SK-N-SH (cell line): ENCODE measurements at regions not wholly inside any gene's neighbourhood (a gene's known extent, or its start where the extent isn't known, plus 50 kb on each side); places are given as distances from the start of the nearest gene placed in this dataset.
A peak's percentile ranks its signal among the peaks of the same experiment; 100 is the strongest.

Source experiments
- CTCF ChIA-PET: fragments of 300-600, 350-600 bp; formaldehyde crosslinking; extraction: SDS; loops from one replicate; lab custom pipeline; 2021; lab: Yijun Ruan, JAX
- POLR2A ChIA-PET: fragments of 350-600 bp; sonication (Branson Sonifier 250); formaldehyde crosslinking; extraction: SDS; loops from one replicate; lab custom pipeline; 2020; ENCODE audit warnings: antibody characterized with exemption, inconsistent platforms; lab: Yijun Ruan, JAX
- DNase-seq: peaks from one replicate; pipeline ENCODE4 v3.0.0; 2012
- H2AFZ ChIP-seq: fragments of 200-600 bp; sonication (generic); 2 replicates; pipeline ENCODE4 v1.8.1; 2016; ENCODE audit warnings: antibody characterized with exemption, mild to moderate bottlenecking, low read depth
- H3F3A ChIP-seq: fragments of 200-600 bp; sonication (generic); replicated peaks from 2 replicates; pipeline ENCODE3; 2016; ENCODE audit warnings: antibody characterized with exemption, mild to moderate bottlenecking; ENCODE audit not compliant: insufficient read depth
- H3K27ac ChIP-seq, 2 experiments: fragments of 200-500 bp in 1 of 2; fragments of 200-600 bp in 1 of 2; sonication (Bioruptor generic) in 1 of 2; sonication (generic), shearing (Covaris generic) in 1 of 2; 2 replicates each; pipeline versions ENCODE4 v1.5.1 to v1.6.1; 2014 to 2016; ENCODE audit warnings: low read depth in 2 of 2, inconsistent platforms in 1 of 2, low read length in 1 of 2, mild to moderate bottlenecking in 1 of 2, mixed read lengths in 1 of 2
- H3K27me3 ChIP-seq: fragments of 200-600 bp; sonication (generic), shearing (Covaris generic); 2 replicates; pipeline ENCODE4 v1.6.1; 2016; ENCODE audit warnings: mixed run types; ENCODE audit not compliant: insufficient read depth
- H3K36me3 ChIP-seq, 2 experiments: fragments of 200-500 bp in 1 of 2; fragments of 200-600 bp in 1 of 2; sonication (Bioruptor generic) in 1 of 2; sonication (generic) in 1 of 2; replicated peaks in 1 of 2; 2 replicates each; pipeline versions ENCODE3 to v1.5.1; 2014 to 2016; ENCODE audit warnings: low read length in 1 of 2, mild to moderate bottlenecking in 1 of 2; ENCODE audit not compliant: insufficient read depth in 2 of 2, control insufficient read depth in 1 of 2
- H3K4me1 ChIP-seq, 2 experiments: fragments of 200-500 bp in 1 of 2; fragments of 200-600 bp in 1 of 2; sonication (Bioruptor generic) in 1 of 2; sonication (generic), shearing (Covaris generic) in 1 of 2; 2 replicates each; pipeline versions ENCODE4 v1.5.1 to v1.6.1; 2014 to 2016; ENCODE audit warnings: low read depth in 1 of 2, low read length in 1 of 2, mixed run types in 1 of 2; ENCODE audit not compliant: insufficient read depth in 2 of 2, control insufficient read depth in 1 of 2
- H3K4me2 ChIP-seq: fragments of 200-600 bp; sonication (generic), shearing (Covaris generic); 2 replicates; pipeline ENCODE4 v1.6.1; 2017; ENCODE audit warnings: mixed run types
- H3K4me3 ChIP-seq, 2 experiments: fragments of 200-500 bp in 1 of 2; fragments of 200-600 bp in 1 of 2; sonication (Bioruptor generic) in 1 of 2; sonication (generic), shearing (Covaris generic) in 1 of 2; 2 replicates each; pipeline versions ENCODE4 v1.5.1 to v1.8.1; 2014 to 2016; ENCODE audit warnings: low read depth in 2 of 2, inconsistent platforms in 1 of 2, low read length in 1 of 2, mild to moderate bottlenecking in 1 of 2, mixed read lengths in 1 of 2, moderate library complexity in 1 of 2
- H3K79me2 ChIP-seq: fragments of 200-600 bp; sonication (generic); 2 replicates; pipeline ENCODE4 v1.8.1; 2017; ENCODE audit warnings: mild to moderate bottlenecking; ENCODE audit not compliant: insufficient read depth
- H3K9ac ChIP-seq: fragments of 200-600 bp; sonication (generic); 2 replicates; pipeline ENCODE4 v1.6.1; 2017; ENCODE audit warnings: mixed run types
- H3K9me2 ChIP-seq: fragments of 200-600 bp; sonication (generic); 2 replicates; pipeline ENCODE4 v1.6.1; 2017; ENCODE audit warnings: mixed run types
- H3K9me3 ChIP-seq: fragments of 200-600 bp; sonication (generic); 2 replicates; pipeline ENCODE4 v1.6.1; 2017; ENCODE audit warnings: mixed run types, mild to moderate bottlenecking, moderate library complexity
- H4K20me1 ChIP-seq: fragments of 200-600 bp; sonication (generic); 2 replicates; pipeline ENCODE4 v1.6.1; 2017; ENCODE audit warnings: mild to moderate bottlenecking, mixed run types; ENCODE audit not compliant: insufficient read depth
- CTCF ChIP-seq: fragments of 200-600 bp; sonication (generic); IDR thresholded peaks from 2 replicates; pipeline ENCODE4 v1.6.1; 2017; ENCODE audit warnings: antibody characterized with exemption, mild to moderate bottlenecking, moderate library complexity
- EP300 ChIP-seq, 2 experiments: IDR thresholded peaks; 2 replicates each; pipeline versions ENCODE4 v1.4.0 to v1.6.1; 2012; ENCODE audit warnings: borderline replicate concordance in 1 of 2, low read depth in 1 of 2, low read length in 1 of 2
- FOSL2 ChIP-seq: IDR thresholded peaks from 2 replicates; pipeline ENCODE4 v1.4.0; 2012; ENCODE audit warnings: low read depth, mild to moderate bottlenecking, moderate library complexity, borderline replicate concordance
- GABPA ChIP-seq: IDR thresholded peaks from 2 replicates; pipeline ENCODE4 v1.4.0; 2012; ENCODE audit warnings: low read depth, mild to moderate bottlenecking
- GATA2 ChIP-seq: sonication (generic); formaldehyde crosslinking; IDR thresholded peaks from 2 replicates; pipeline ENCODE4 v1.5.0; 2020; ENCODE audit warnings: mild to moderate bottlenecking, missing genetic modification reagents
- IRF3 ChIP-seq: fragments of 150-350 bp; IDR thresholded peaks from 2 replicates; pipeline ENCODE4 v1.6.1; 2016; ENCODE audit warnings: mild to moderate bottlenecking, low read depth, low read length
- JUND ChIP-seq: IDR thresholded peaks from 2 replicates; pipeline ENCODE4 v1.4.0; 2012
- NFIC ChIP-seq: IDR thresholded peaks from 2 replicates; pipeline ENCODE4 v1.4.0; 2012; ENCODE audit warnings: borderline replicate concordance
- RAD21 ChIP-seq: IDR thresholded peaks from 2 replicates; pipeline ENCODE4 v1.6.1; 2012; ENCODE audit warnings: mild to moderate bottlenecking, low read length
- RCOR1 ChIP-seq: fragments of 150-350 bp; IDR thresholded peaks from 2 replicates; pipeline ENCODE4 v1.6.1; 2017; ENCODE audit warnings: antibody characterized with exemption, low read length
- RFX5 ChIP-seq: IDR thresholded peaks from 2 replicates; pipeline ENCODE4 v1.6.1; 2012; ENCODE audit warnings: mild to moderate bottlenecking, improper control_type of control experiment, low read length
- SMC3 ChIP-seq: IDR thresholded peaks from 2 replicates; pipeline ENCODE4 v1.6.1; 2012; ENCODE audit warnings: low read depth, low read length, improper control_type of control experiment
- TCF12 ChIP-seq: IDR thresholded peaks from 2 replicates; pipeline ENCODE4 v1.4.0; 2012
- TEAD4 ChIP-seq: IDR thresholded peaks from 2 replicates; pipeline ENCODE4 v1.4.0; 2012; ENCODE audit warnings: mild to moderate bottlenecking, borderline replicate concordance; ENCODE audit not compliant: insufficient read depth
- YY1 ChIP-seq: IDR thresholded peaks from 2 replicates; pipeline ENCODE4 v1.4.0; 2012; ENCODE audit warnings: low read depth, mild to moderate bottlenecking
- ZBTB33 ChIP-seq: IDR thresholded peaks from 2 replicates; pipeline ENCODE4 v1.4.0; 2012; ENCODE audit warnings: low read depth, borderline replicate concordance
- WGBS: methylation state at CpG from one replicate; pipeline ENCODE4 v1.1.6; 2017; ENCODE audit warnings: low lambda C conversion rate; 5-methylcytosine and 5-hydroxymethylcytosine counted together
- TF ChIP-seq, protein P1 (sequence below): IDR thresholded peaks from 2 replicates; pipeline ENCODE4 v1.4.0; 2012; ENCODE audit warnings: low read depth
- TF ChIP-seq, protein P2 (sequence below): fragments of 150-350 bp; IDR thresholded peaks from 2 replicates; pipeline ENCODE4 v1.6.1; 2017; ENCODE audit warnings: antibody characterized with exemption, low read length, low read depth, borderline replicate concordance

DNA sequence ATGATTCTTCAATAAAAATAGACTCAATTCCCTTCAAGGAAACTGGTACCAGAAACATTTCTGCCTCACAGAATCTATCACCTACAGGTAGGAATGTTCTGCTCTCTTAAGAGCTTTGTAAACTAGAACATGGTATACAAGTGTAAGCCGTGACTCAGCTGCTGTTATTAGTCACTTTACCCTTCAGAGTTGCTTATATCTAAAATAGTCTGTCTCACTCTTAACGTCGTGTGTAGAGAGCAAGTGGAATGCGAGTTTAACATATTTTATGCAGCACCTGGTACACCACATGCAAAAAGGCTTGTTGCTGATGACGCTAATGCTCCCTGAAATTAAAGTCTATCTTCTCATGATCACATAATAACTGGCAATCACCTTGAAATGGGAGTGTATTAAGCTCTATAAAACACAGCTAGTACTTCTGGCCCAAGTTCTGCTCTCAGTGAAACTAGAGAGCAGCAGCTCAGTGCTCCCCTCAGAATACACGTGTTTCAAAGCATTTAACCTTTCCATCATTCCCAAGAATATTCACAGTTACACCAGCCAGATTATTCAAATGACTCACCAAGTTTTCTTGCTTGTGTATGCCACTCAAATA is 420.0 kb downstream of the ZEB2 start:
- no peaks in the 10 kb centered on the region for H3K79me2 ChIP-seq
- H3K4me1 ChIP-seq: peaks cover 0 to 8% of the 10 kb centered on the region in 2 experiments
- DNase-seq: no peak
- WGBS: 36% methylated on average over 6 of the region's 6 CpGs
- no peaks in the 10 kb centered on the region for H3K9me3 ChIP-seq
- POLR2A ChIA-PET: no interaction called here
- no peaks in the 10 kb centered on the region for H3K36me3 ChIP-seq
- peak overlapping the region in 1 of 2 experiments; percentile 46; a peak in 2 of 4 replicates for H3K27ac ChIP-seq
- H4K20me1 ChIP-seq: no peaks in the 10 kb centered on the region
- peaks cover 9% of the 10 kb centered on the region for H3F3A ChIP-seq
- H3K9me2 ChIP-seq: no peaks in the 10 kb centered on the region
- H3K4me2 ChIP-seq: peak overlapping the region; percentile 44; the same call in 1 of the 2 replicates
- no peak overlapping the region for H2AFZ ChIP-seq
- no peaks in the 10 kb centered on the region for H3K27me3 ChIP-seq
- H3K4me3 ChIP-seq: no peak overlapping the region
- H3K9ac ChIP-seq: no peak overlapping the region
- TF ChIP-seq, protein P1, sequence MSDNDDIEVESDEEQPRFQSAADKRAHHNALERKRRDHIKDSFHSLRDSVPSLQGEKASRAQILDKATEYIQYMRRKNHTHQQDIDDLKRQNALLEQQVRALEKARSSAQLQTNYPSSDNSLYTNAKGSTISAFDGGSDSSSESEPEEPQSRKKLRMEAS: 0 out of 2 replicates have a peak, but pooled peaks have one; percentile 26
- TF ChIP-seq CTCF: peak; percentile 60
- no peak for TF ChIP-seq IRF3
- no peak; the same call in 1 of the 2 replicates for TF ChIP-seq NFIC
- peak; percentile 78; the same call in 1 of the 2 replicates for TF ChIP-seq FOSL2
- TF ChIP-seq GABPA: no peak
- TF ChIP-seq TCF12: peak; percentile 35; the same call in 1 of the 2 replicates
- no peak for TF ChIP-seq YY1
- TF ChIP-seq SMC3: no peak
- no peak for TF ChIP-seq RCOR1
- TF ChIP-seq ZBTB33: no peak
- TF ChIP-seq RAD21: no peak
- TF ChIP-seq JUND: peak; percentile 61
- TF ChIP-seq TEAD4: peak; percentile 8; the same call in 1 of the 2 replicates
- 0 out of 4 replicates have a peak, but pooled peaks of 1 of the 2 experiments have one; percentile 14 for TF ChIP-seq EP300 (IDR thresholded peaks at IDR 0.05; ENCODE audit: borderline replicate concordance in 1 of 2, low read depth in 1 of 2, low read length in 1 of 2)
- TF ChIP-seq GATA2: no peak
- TF ChIP-seq RFX5: no peak
- TF ChIP-seq, protein P2, sequence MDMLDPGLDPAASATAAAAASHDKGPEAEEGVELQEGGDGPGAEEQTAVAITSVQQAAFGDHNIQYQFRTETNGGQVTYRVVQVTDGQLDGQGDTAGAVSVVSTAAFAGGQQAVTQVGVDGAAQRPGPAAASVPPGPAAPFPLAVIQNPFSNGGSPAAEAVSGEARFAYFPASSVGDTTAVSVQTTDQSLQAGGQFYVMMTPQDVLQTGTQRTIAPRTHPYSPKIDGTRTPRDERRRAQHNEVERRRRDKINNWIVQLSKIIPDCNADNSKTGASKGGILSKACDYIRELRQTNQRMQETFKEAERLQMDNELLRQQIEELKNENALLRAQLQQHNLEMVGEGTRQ: no peak
- CTCF ChIA-PET: no interaction called here
